ENCODE measurements at regions not wholly inside any gene's neighbourhood (a gene's known extent, or its start where the extent isn't known, plus 50 kb on each side); places are given as distances from the start of the nearest gene placed in this dataset.

DNA sequence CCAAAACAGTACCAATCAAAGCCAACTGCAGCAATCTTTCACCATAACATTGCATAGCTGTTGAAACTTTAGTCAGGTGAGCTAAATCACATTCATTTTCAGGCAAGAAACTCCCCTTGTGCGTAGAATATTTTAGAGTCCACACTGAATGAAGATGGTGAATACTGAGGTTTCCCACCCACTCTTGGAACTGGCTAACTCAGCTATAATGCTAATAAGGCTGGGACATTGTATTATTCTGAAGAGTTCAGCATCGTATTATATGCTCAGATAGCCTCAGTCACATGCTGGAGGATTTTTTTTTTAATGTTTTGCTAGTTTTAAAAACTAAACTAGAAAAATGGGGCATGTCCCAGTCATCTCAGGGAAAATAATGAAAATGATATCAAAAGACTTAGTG is 352.3 kb upstream of the FMN2 start:
- H3K27me3 Mint-ChIP-seq (ENCODE audit: insufficient read depth, low read depth): peaks cover 2% of the 10 kb centered on the region
- H2AFZ ChIP-seq (replicated peaks): no peak overlapping the region
- no peaks in the 10 kb centered on the region for H3K36me3 ChIP-seq
- no peaks in the 10 kb centered on the region for H3K27me3 ChIP-seq
- no peaks in the 10 kb centered on the region for H4K20me1 ChIP-seq (ENCODE audit: low read depth)
- H3K9ac ChIP-seq: no peak overlapping the region
- H3K4me2 ChIP-seq: no peak overlapping the region
- no peaks in the 10 kb centered on the region for H3K9me3 ChIP-seq (ENCODE audit: low read depth)
- no peak overlapping the region for H3K27ac Mint-ChIP-seq
- no peaks in the 10 kb centered on the region for H3K36me3 Mint-ChIP-seq
- TF ChIP-seq, protein P1, sequence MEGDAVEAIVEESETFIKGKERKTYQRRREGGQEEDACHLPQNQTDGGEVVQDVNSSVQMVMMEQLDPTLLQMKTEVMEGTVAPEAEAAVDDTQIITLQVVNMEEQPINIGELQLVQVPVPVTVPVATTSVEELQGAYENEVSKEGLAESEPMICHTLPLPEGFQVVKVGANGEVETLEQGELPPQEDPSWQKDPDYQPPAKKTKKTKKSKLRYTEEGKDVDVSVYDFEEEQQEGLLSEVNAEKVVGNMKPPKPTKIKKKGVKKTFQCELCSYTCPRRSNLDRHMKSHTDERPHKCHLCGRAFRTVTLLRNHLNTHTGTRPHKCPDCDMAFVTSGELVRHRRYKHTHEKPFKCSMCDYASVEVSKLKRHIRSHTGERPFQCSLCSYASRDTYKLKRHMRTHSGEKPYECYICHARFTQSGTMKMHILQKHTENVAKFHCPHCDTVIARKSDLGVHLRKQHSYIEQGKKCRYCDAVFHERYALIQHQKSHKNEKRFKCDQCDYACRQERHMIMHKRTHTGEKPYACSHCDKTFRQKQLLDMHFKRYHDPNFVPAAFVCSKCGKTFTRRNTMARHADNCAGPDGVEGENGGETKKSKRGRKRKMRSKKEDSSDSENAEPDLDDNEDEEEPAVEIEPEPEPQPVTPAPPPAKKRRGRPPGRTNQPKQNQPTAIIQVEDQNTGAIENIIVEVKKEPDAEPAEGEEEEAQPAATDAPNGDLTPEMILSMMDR (IDR thresholded peaks at IDR 0.05): no peak
- TF ChIP-seq EZH2 (IDR thresholded peaks at IDR 0.05) (no peak), EZH2phosphoT487 (IDR thresholded peaks at IDR 0.05) (no peak)
- no peaks in the 10 kb centered on the region for H3K9me3 Mint-ChIP-seq
- H3F3A ChIP-seq (ENCODE audit: low read depth): no peaks in the 10 kb centered on the region
- no peaks in the 10 kb centered on the region for H3K4me1 Mint-ChIP-seq
- H3K4me1 ChIP-seq: no peaks in the 10 kb centered on the region
- DNase-seq (ENCODE audit: low spot score): no peak
- H3K4me3 ChIP-seq: no peak overlapping the region
- H3K27ac ChIP-seq: no peak overlapping the region
- H3K4me3 Mint-ChIP-seq: no peak overlapping the region
- no peaks in the 10 kb centered on the region for H3K79me2 ChIP-seq (ENCODE audit: low read depth)

- no peak for DNase-seq (ENCODE audit: low spot score)
- Histone ChIP-seq H3K27me3 (no peaks in the 10 kb centered on the region), H3K79me2 (ENCODE audit: low read depth) (no peaks in the 10 kb centered on the region), H4K20me1 (ENCODE audit: low read depth) (no peaks in the 10 kb centered on the region), H3K4me1 (no peaks in the 10 kb centered on the region), H2AFZ (replicated peaks) (no peak overlapping the region), H3K27ac (no peak overlapping the region), H3K9me3 (ENCODE audit: low read depth) (no peaks in the 10 kb centered on the region), H3K9ac (no peak overlapping the region), H3K4me3 (no peak overlapping the region), H3F3A (ENCODE audit: low read depth) (no peaks in the 10 kb centered on the region), H3K36me3 (no peaks in the 10 kb centered on the region), H3K4me2 (no peak overlapping the region)
- Mint-ChIP-seq H3K27me3 (ENCODE audit: insufficient read depth, low read depth) (peaks cover 2% of the 10 kb centered on the region), H3K36me3 (no peaks in the 10 kb centered on the region), H3K9me3 (no peaks in the 10 kb centered on the region), H3K4me1 (no peaks in the 10 kb centered on the region), H3K27ac (no peak overlapping the region), H3K4me3 (no peak overlapping the region)
- TF ChIP-seq, protein P1 (IDR thresholded peaks at IDR 0.05): no peak
- TF ChIP-seq EZH2 (IDR thresholded peaks at IDR 0.05) (no peak), EZH2phosphoT487 (IDR thresholded peaks at IDR 0.05) (no peak)
Observed at GRCh38 chr1:239739919-239740318, 351.8 kb upstream of the FMN2 start.

DNA sequence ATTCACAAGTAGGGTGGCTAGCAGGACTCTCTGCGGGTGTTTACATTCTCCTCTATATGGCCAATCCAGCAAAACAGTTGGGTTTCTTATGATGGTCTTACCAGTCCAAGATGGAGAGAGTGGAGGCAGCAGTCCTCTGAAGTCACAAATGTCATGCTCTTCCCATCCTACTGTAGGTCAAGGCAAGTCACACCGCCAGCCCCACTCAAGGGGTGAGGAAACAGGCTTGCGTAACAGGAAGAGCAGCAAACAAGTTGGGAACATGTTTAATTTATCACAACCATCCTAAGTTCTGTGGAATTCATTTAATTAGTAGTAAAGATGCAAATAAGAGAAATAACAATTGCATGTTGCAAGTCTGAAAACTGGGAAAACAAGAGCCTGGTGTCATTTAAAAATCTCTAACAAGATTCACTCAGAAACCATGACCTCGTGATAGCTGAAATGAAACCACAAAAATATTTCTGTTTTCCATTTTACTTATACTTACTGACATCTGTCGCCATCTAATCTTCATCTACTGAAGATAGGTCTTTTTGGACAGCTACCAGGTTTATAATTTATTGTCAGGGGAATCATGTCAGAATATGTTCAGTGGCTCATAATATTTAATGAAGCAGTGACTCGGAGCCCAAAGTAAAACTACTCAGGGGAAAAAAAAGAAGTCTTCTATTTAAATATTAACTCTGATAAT is 349.1 kb upstream of the FMN2 start:
- Histone ChIP-seq H3K79me2 (ENCODE audit: low read depth) (no peaks in the 10 kb centered on the region), H3K9ac (no peak overlapping the region), H3K27ac (no peak overlapping the region), H4K20me1 (ENCODE audit: low read depth) (no peaks in the 10 kb centered on the region), H3F3A (ENCODE audit: low read depth) (no peaks in the 10 kb centered on the region), H3K4me1 (no peaks in the 10 kb centered on the region), H3K4me3 (no peak overlapping the region), H2AFZ (replicated peaks) (no peak overlapping the region), H3K9me3 (ENCODE audit: low read depth) (no peaks in the 10 kb centered on the region), H3K27me3 (no peaks in the 10 kb centered on the region), H3K4me2 (no peak overlapping the region), H3K36me3 (no peaks in the 10 kb centered on the region)
- Mint-ChIP-seq H3K4me1 (no peaks in the 10 kb centered on the region), H3K4me3 (no peak overlapping the region), H3K9me3 (no peaks in the 10 kb centered on the region), H3K27me3 (ENCODE audit: insufficient read depth, low read depth) (no peaks in the 10 kb centered on the region), H3K27ac (no peak overlapping the region), H3K36me3 (no peaks in the 10 kb centered on the region)
- DNase-seq (ENCODE audit: low spot score): no peak
- TF ChIP-seq EZH2phosphoT487 (IDR thresholded peaks at IDR 0.05): no peak
- TF ChIP-seq, protein P1 (IDR thresholded peaks at IDR 0.05): no peak
- no peak for TF ChIP-seq EZH2 (IDR thresholded peaks at IDR 0.05)
